ENCODE measurements at regions not wholly inside any gene's neighbourhood (a gene's known extent, or its start where the extent isn't known, plus 50 kb on each side); places are given as distances from the start of the nearest gene placed in this dataset.

DNA sequence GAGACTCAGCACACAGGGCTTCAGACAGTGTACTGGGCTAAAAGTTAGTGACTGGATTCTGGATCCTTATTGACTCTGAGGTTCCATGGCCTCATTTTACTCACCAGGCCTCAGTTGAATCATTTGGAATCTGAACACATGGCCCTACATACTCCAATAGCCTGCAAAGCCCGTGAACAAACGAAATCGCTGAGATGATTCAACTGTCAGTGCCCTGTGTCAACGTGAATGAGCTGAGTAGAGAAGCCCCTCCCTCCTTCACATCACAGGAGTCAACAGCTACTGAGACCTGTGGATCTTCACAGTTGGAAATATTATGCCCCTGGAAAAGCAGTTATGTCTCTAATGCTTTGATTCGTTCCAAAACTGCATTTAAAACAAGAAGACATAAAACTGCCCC, 429.3 kb downstream of the GADD45G start:
- no peaks in the 10 kb centered on the region for H3K27me3 ChIP-seq (ENCODE audit: low read length)
- no peak overlapping the region for H3K9ac ChIP-seq (ENCODE audit: low read length)
- H3K27ac ChIP-seq (ENCODE audit: low read depth, low read length) = no peak overlapping the region
- no peak overlapping the region for H3K4me2 ChIP-seq (ENCODE audit: low read depth, low read length, poor library complexity, severe bottlenecking)
- H3F3A ChIP-seq (ENCODE audit: insufficient read depth) = no peaks in the 10 kb centered on the region
- no peaks in the 10 kb centered on the region for H3K9me3 ChIP-seq (ENCODE audit: insufficient read depth, low read length)
- no peaks in the 10 kb centered on the region for H3K79me2 ChIP-seq (ENCODE audit: insufficient read depth, low read length)
- H3K4me3 ChIP-seq (ENCODE audit: insufficient read depth, low read length, poor library complexity, severe bottlenecking) = no peak overlapping the region
- H4K20me1 ChIP-seq (ENCODE audit: low read depth, low read length) = no peaks in the 10 kb centered on the region
- TF ChIP-seq EZH2phosphoT487 (conservative IDR thresholded peaks at IDR 0.05; ENCODE audit: low read length) = no peak
- TF ChIP-seq, protein P1, sequence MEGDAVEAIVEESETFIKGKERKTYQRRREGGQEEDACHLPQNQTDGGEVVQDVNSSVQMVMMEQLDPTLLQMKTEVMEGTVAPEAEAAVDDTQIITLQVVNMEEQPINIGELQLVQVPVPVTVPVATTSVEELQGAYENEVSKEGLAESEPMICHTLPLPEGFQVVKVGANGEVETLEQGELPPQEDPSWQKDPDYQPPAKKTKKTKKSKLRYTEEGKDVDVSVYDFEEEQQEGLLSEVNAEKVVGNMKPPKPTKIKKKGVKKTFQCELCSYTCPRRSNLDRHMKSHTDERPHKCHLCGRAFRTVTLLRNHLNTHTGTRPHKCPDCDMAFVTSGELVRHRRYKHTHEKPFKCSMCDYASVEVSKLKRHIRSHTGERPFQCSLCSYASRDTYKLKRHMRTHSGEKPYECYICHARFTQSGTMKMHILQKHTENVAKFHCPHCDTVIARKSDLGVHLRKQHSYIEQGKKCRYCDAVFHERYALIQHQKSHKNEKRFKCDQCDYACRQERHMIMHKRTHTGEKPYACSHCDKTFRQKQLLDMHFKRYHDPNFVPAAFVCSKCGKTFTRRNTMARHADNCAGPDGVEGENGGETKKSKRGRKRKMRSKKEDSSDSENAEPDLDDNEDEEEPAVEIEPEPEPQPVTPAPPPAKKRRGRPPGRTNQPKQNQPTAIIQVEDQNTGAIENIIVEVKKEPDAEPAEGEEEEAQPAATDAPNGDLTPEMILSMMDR (IDR thresholded peaks at IDR 0.05; ENCODE audit: insufficient read depth, low read length, poor library complexity, severe bottlenecking) = no peak
- no peaks in the 10 kb centered on the region for H3K36me3 ChIP-seq (ENCODE audit: low read length)
- no peak overlapping the region for H2AFZ ChIP-seq (ENCODE audit: low read depth, low read length, severe bottlenecking)
- H3K9me2 ChIP-seq (replicated peaks; ENCODE audit: insufficient read depth, low read length) = no peaks in the 10 kb centered on the region

- Histone ChIP-seq H3K4me2 (ENCODE audit: low read depth, low read length, poor library complexity, severe bottlenecking) (no peak overlapping the region), H4K20me1 (ENCODE audit: low read depth, low read length) (no peaks in the 10 kb centered on the region), H2AFZ (ENCODE audit: low read depth, low read length, severe bottlenecking) (no peak overlapping the region), H3K27me3 (ENCODE audit: low read length) (no peaks in the 10 kb centered on the region), H3K36me3 (ENCODE audit: low read length) (no peaks in the 10 kb centered on the region), H3K4me3 (ENCODE audit: insufficient read depth, low read length, poor library complexity, severe bottlenecking) (no peak overlapping the region), H3F3A (ENCODE audit: insufficient read depth) (no peaks in the 10 kb centered on the region), H3K79me2 (ENCODE audit: insufficient read depth, low read length) (no peaks in the 10 kb centered on the region), H3K9me3 (ENCODE audit: insufficient read depth, low read length) (no peaks in the 10 kb centered on the region), H3K9me2 (replicated peaks; ENCODE audit: insufficient read depth, low read length) (no peaks in the 10 kb centered on the region), H3K27ac (ENCODE audit: low read depth, low read length) (no peak overlapping the region), H3K9ac (ENCODE audit: low read length) (no peak overlapping the region)
- no peak for TF ChIP-seq EZH2phosphoT487 (conservative IDR thresholded peaks at IDR 0.05; ENCODE audit: low read length)
These were observed 430.7 kb downstream of the GADD45G start for GRCh38 chr9:90035471-90035870.

DNA sequence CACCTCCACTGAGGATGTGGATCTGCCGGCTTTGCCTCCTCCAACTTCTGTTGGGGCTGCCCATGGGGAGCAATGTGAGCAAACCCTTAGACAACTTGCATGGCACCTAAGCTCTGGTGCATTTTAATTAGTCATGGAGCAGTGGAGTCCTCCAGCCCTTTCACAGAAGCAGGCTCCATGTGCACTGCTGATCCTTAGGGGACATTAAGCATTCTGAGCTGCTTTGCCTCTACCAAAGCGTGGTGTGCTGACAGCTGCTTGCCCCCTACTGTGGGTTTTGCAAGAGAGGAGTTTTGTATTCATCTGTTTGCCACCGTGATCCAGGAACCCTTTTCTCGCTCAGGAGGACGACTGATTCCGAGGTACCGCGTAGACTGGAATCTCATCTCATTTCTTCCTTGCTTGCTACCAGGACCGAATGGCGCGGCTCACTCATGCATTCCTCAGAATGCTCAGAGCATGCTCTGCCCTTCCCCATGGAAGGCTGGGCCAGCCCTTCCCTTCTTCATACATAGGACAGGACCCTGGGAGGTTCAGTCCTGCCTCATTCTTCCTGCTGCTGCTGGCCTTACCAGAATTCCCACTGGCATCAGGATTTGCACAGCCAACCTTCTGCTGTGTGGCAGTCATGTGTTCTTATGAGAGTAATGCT, 432.5 kb downstream of the GADD45G start:
- H3K4me3 ChIP-seq (ENCODE audit: insufficient read depth, low read length, poor library complexity, severe bottlenecking) = no peak overlapping the region
- no peak overlapping the region for H3K4me2 ChIP-seq (ENCODE audit: low read depth, low read length, poor library complexity, severe bottlenecking)
- H3K27me3 ChIP-seq (ENCODE audit: low read length) = no peaks in the 10 kb centered on the region
- no peak overlapping the region for H3K27ac ChIP-seq (ENCODE audit: low read depth, low read length)
- H3K79me2 ChIP-seq (ENCODE audit: insufficient read depth, low read length) = no peaks in the 10 kb centered on the region
- H4K20me1 ChIP-seq (ENCODE audit: low read depth, low read length) = no peaks in the 10 kb centered on the region
- no peaks in the 10 kb centered on the region for H3K9me3 ChIP-seq (ENCODE audit: insufficient read depth, low read length)
- H3K36me3 ChIP-seq (ENCODE audit: low read length) = no peaks in the 10 kb centered on the region
- no peaks in the 10 kb centered on the region for H3F3A ChIP-seq (ENCODE audit: insufficient read depth)
- H2AFZ ChIP-seq (ENCODE audit: low read depth, low read length, severe bottlenecking) = no peak overlapping the region
- TF ChIP-seq EZH2phosphoT487 (conservative IDR thresholded peaks at IDR 0.05; ENCODE audit: low read length) = no peak
- H3K9me2 ChIP-seq (replicated peaks; ENCODE audit: insufficient read depth, low read length) = no peaks in the 10 kb centered on the region
- H3K9ac ChIP-seq (ENCODE audit: low read length) = no peak overlapping the region

- no peak overlapping the region for H3K27ac ChIP-seq (ENCODE audit: low read depth, low read length)
- no peak for TF ChIP-seq EZH2phosphoT487 (conservative IDR thresholded peaks at IDR 0.05; ENCODE audit: low read length)
- TF ChIP-seq, protein P1 (IDR thresholded peaks at IDR 0.05; ENCODE audit: insufficient read depth, low read length, poor library complexity, severe bottlenecking) = no peak
- H3K27me3 ChIP-seq (ENCODE audit: low read length) = no peaks in the 10 kb centered on the region
- no peaks in the 10 kb centered on the region for H3K9me3 ChIP-seq (ENCODE audit: insufficient read depth, low read length)
- H2AFZ ChIP-seq (ENCODE audit: low read depth, low read length, severe bottlenecking) = no peak overlapping the region
- no peaks in the 10 kb centered on the region for H3K36me3 ChIP-seq (ENCODE audit: low read length)
- no peaks in the 10 kb centered on the region for H3K9me2 ChIP-seq (replicated peaks; ENCODE audit: insufficient read depth, low read length)
- H3K79me2 ChIP-seq (ENCODE audit: insufficient read depth, low read length) = no peaks in the 10 kb centered on the region
- H3K4me3 ChIP-seq (ENCODE audit: insufficient read depth, low read length, poor library complexity, severe bottlenecking) = no peak overlapping the region
- H3K9ac ChIP-seq (ENCODE audit: low read length) = no peak overlapping the region
- no peak overlapping the region for H3K4me2 ChIP-seq (ENCODE audit: low read depth, low read length, poor library complexity, severe bottlenecking)
- no peaks in the 10 kb centered on the region for H3F3A ChIP-seq (ENCODE audit: insufficient read depth)
- no peaks in the 10 kb centered on the region for H4K20me1 ChIP-seq (ENCODE audit: low read depth, low read length)
These were observed 434.0 kb downstream of the GADD45G start for GRCh38 chr9:90038763-90039162.

Measured in SU-DHL-6 (cell line).